T47D (cell line): ENCODE measurements at regions not wholly inside any gene's neighbourhood (a gene's known extent, or its start where the extent isn't known, plus 50 kb on each side); places are given as distances from the start of the nearest gene placed in this dataset.
A peak's percentile ranks its signal among the peaks of the same experiment; 100 is the strongest.
"Not testable (repeated sequence)": the region's sequence is repeated elsewhere in the genome, so short reads cannot be mapped to it uniquely, and the experiment has no call there.

Experiments used
- DNase-seq, 2 experiments: peaks; one replicate each; pipeline versions ENCODE4 v3.0.0 to v3.0.0-alpha.2; 2011 to 2012; ENCODE audit warnings: low read depth in 1 of 2, low spot score in 1 of 2
- JUND ChIP-seq: IDR thresholded peaks from 2 replicates; pipeline ENCODE4 v1.6.1; 2012; ENCODE audit warnings: low read depth
- in situ Hi-C: cut with HindIII; loops from 2 replicates; pipeline ENCODE4 v1.10.0; 2016; ENCODE audit warnings: low sequenced_read_pairs, low pct_unique_long_range_greater_than_20kb

GRCh38 chr5:23930985-23931384 is 423.6 kb downstream of the PRDM9 start:
- no peak for TF ChIP-seq JUND
- peak in 1 of 2 experiments; percentile 37 for DNase-seq
- in situ Hi-C loops, result no loop called here

GRCh38 chr5:23951261-23951928 is 444.0 kb downstream of the PRDM9 start:
- in situ Hi-C loops, DNase-seq: not testable (repeated sequence)

GRCh38 chr5:23963449-23963848 is 456.0 kb downstream of the PRDM9 start:
- in situ Hi-C loops, result no loop called here
- DNase-seq, result no peak
- TF ChIP-seq JUND, result no peak

GRCh38 chr5:23977365-23977764 is 470.0 kb downstream of the PRDM9 start:
- no peak for DNase-seq
- in situ Hi-C loops, result no loop called here
- TF ChIP-seq JUND, result no peak

- TF ChIP-seq JUND, result no peak
- peak in 1 of 2 experiments; percentile 27 for DNase-seq
- in situ Hi-C loops, result no loop called here
Observed at GRCh38 chr5:23977997-23978396, 470.6 kb downstream of the PRDM9 start.

GRCh38 chr5:23991406-23991805 is 484.0 kb downstream of the PRDM9 start:
- in situ Hi-C loops, result no loop called here
- no peak for TF ChIP-seq JUND
- no peak for DNase-seq

GRCh38 chr5:23994581-23995370 is 487.4 kb downstream of the PRDM9 start:
- peak in 1 of 2 experiments; percentile 46 for DNase-seq
- in situ Hi-C loops, result no loop called here
- TF ChIP-seq JUND, result no peak

- TF ChIP-seq JUND, result no peak
- in situ Hi-C loops, result no loop called here
- no peak for DNase-seq
Observed at GRCh38 chr5:23996525-23996924, 489.1 kb downstream of the PRDM9 start.

GRCh38 chr5:24005384-24005783 is 498.0 kb downstream of the PRDM9 start:
- no peak for TF ChIP-seq JUND
- in situ Hi-C loops, result no loop called here
- DNase-seq, result peak; percentile 11 to 22

- in situ Hi-C loops, DNase-seq: not testable (repeated sequence)
Observed at GRCh38 chr5:24017710-24018109, 510.3 kb downstream of the PRDM9 start.

GRCh38 chr5:24026288-24026687 is 518.9 kb downstream of the PRDM9 start:
- no peak for DNase-seq
- in situ Hi-C loops, result no loop called here
- no peak for TF ChIP-seq JUND

- no peak for TF ChIP-seq JUND
- DNase-seq, result no peak
- in situ Hi-C loops, result no loop called here
Observed at GRCh38 chr5:24042688-24043087, 535.3 kb downstream of the PRDM9 start.

- in situ Hi-C loops, result no loop called here
- DNase-seq, result no peak
- TF ChIP-seq JUND, result no peak
Observed at GRCh38 chr5:24045046-24045445, 537.6 kb downstream of the PRDM9 start.
